ENCODE measurements at regions not wholly inside any gene's neighbourhood (a gene's known extent, or its start where the extent isn't known, plus 50 kb on each side); places are given as distances from the start of the nearest gene placed in this dataset.
"Not testable (repeated sequence)": the region's sequence is repeated elsewhere in the genome, so short reads cannot be mapped to it uniquely, and the experiment has no call there.

- DNase-seq: no peak
Observed at GRCh38 chr1:207243442-207244408, 77.8 kb upstream of the CD55 start.

DNA sequence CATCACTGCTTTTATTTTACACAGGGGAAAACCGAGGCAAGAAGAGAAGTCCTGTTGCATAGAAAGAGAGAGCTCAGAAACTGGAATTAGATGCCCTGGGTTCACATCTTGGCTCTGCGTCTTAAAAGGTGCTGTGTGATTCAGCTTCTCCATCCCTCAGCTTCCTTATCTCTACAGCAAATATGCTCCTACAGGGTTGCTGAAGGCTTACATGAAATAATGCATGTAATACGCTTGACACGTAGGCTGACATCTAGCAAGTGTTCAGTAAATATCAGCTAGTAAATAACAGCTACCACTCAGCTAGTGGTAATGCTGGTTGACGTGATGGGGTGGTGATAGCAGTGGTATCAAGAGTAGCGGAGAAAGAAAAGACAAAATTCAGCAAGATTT is 77.1 kb upstream of the CD55 start:
- DNase-seq: peak; percentile 7

DNA sequence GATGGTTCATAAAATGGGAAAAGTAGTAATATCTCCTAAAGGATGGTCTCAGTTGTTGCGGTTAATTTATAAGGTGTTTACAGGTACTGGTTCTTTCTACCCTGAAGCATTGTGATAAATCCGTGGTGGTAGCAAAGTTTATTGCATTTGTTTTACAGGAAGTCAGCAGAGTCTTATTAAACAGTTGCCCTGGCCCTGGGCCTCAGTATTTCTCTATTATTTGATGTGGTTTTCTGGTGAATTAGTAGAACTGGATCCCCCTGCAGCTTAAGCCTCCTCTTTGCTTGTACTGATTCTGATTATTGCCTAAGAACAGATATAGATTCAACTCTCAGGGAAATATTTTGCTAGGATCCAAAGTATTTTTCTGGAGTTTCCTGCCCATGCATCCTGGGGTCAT is 76.4 kb upstream of the CD55 start:
- DNase-seq: no peak

DNA sequence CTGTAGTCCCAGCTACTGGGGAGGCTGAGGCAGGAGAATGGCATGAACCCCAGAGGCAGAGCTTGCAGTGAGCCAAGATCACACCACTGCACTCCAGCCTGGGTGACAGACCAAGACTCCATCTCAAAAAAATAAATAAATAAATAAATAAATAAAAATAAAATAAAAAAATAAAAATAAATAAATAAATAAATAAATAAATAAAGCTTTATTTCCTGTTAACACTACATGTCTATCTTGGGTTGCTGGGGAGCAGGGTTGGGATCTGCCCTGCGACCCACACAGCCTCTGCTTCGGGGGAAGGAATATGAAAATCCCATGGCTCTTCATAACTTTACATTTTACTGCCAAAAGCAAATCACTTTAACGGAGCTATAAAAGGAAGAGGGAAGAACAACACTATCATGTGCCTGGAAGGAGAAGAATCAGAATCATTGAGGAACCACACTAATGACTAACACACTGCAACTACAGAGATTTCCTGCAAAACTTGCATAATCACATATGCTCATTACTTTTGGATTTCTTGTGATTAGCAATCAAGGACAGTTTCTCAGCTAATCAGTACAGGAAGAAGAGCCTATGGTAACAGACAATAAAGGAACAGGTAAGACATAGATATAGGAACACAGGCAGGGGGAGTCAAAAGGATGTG is 72.8 kb upstream of the CD55 start:
- DNase-seq: no peak

DNA sequence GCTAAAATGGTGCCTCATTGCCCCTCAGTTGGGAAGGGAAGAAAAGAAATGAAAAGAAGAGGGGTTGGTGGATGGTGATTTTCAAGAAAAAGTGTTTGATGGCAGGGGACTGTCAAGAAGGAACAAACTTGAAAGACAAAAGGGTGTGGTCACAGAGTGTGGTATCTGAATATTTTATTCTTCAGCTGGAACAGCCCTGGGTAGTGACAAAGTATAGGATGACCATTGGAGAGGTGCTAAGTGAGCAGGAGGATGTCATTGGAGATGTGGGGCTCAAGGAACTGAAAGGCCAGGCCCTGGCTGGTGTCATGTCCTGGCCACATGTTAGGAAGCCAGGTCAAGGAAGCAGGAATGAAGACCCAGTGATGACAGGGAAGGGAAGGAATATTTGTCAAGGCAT is 71.0 kb upstream of the CD55 start:
- DNase-seq: no peak

- DNase-seq: no peak
Observed at GRCh38 chr1:207251066-207251465, 70.4 kb upstream of the CD55 start.

- no peak for DNase-seq
Observed at GRCh38 chr1:207256869-207257268, 64.6 kb upstream of the CD55 start.

GRCh38 chr1:207259391-207259790 is 62.1 kb upstream of the CD55 start:
- peak; percentile 22 for DNase-seq

GRCh38 chr1:207261971-207262370 is 59.5 kb upstream of the CD55 start:
- no peak for DNase-seq

- DNase-seq: not testable (repeated sequence)
Observed at GRCh38 chr1:207262891-207263290, 58.6 kb upstream of the CD55 start.

DNA sequence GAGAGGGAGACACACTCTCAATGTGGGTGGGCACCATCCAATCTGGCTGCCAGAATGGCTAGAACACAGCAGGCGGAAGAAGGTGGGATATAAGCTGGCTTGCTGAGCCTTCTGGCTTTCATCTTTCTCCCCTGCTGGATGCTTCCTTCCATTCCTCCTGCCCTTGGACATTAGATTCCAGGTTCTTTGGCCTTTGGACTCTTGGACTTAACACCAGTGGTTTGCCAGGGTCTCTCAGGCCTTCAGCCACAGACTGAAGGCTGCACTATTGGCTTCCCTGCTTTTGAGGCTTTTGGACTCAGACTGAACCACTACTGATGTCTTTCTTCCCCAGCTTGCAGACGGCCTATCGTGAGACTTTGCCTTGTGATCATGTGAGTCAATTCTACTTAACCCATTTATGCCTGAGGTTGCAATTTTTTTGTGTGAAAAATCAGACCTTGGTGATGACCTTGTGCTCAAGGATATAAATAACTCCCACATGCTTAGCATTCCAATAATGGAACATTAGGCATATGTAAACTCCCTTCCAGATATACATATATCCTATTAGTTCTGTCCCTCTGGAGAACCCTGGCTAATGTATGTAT is 56.7 kb upstream of the CD55 start:
- DNase-seq: no peak

DNA sequence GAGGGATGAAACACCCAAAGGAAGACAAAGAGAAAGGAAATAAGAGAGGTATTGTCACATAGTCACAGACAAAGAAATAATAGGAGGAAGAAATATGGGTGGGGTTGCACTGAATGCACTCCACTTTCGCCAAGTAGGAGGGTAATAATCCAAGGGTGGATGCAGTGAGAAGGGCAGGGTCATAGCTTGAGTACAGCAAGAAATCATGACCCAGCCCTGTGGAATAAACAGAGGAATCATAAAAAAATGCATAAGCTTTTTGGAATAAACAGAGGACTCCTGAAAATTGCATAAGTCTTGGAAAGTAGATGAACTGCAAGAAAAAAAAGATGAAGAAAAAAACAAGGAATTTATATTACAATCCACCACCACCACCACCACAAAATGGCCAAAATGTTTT is 53.1 kb upstream of the CD55 start:
- DNase-seq: no peak

- no peak for DNase-seq
Observed at GRCh38 chr1:207268753-207269511, 52.5 kb upstream of the CD55 start.
